HEK293 (cell line): ENCODE measurements at regions not wholly inside any gene's neighbourhood (a gene's known extent, or its start where the extent isn't known, plus 50 kb on each side); places are given as distances from the start of the nearest gene placed in this dataset.

Experiments used
- CTCF ChIP-seq: fragments of 450-650 bp; formaldehyde crosslinking; IDR thresholded peaks from 2 replicates; pipeline ENCODE4 v1.5.1; 2016; ENCODE audit warnings: missing biosample characterization, missing genetic modification characterization
- PRDM4 ChIP-seq: fragments of 450-650 bp; formaldehyde crosslinking; IDR thresholded peaks from 2 replicates; pipeline ENCODE4 v1.5.1; 2017; ENCODE audit warnings: missing biosample characterization, missing genetic modification characterization
- ZBTB11 ChIP-seq: fragments of 450-650 bp; formaldehyde crosslinking; conservative IDR thresholded peaks from 2 replicates; pipeline ENCODE4 v1.5.1; 2016; ENCODE audit warnings: low read depth, missing biosample characterization, missing genetic modification characterization
- ZNF18 ChIP-seq: fragments of 450-650 bp; formaldehyde crosslinking; IDR thresholded peaks from 2 replicates; pipeline ENCODE4 v1.5.1; 2016; ENCODE audit warnings: missing biosample characterization, missing genetic modification characterization

- TF ChIP-seq ZNF18 (tag by site-specific recombination), result no peak
- no peak for TF ChIP-seq CTCF (tag by site-specific recombination)
- TF ChIP-seq ZBTB11 (tag by site-specific recombination), result no peak
- no peak for TF ChIP-seq PRDM4 (tag by site-specific recombination)
These were observed 153.7 kb upstream of the NPVF start for GRCh38 chr7:25381818-25382589.
